Naive thymus-derived CD4-positive, alpha-beta T cell (primary cell): ENCODE measurements at regions not wholly inside any gene's neighbourhood (a gene's known extent, or its start where the extent isn't known, plus 50 kb on each side); places are given as distances from the start of the nearest gene placed in this dataset.

Source experiments
- ATAC-seq: fragments of 150-1000 bp; cut with Tn5 transposase; 2 replicates; pipeline ENCODE4 v1.10.0; 2021; ENCODE audit warnings: mild to moderate bottlenecking, moderate library complexity
- CTCF ChIA-PET: fragments of 350-600 bp; sonication (Branson Sonifier 250); formaldehyde crosslinking; loops from one replicate; lab custom pipeline; 2021; ENCODE audit warnings: antibody characterized with exemption; lab: Charles Lee
- POLR2A ChIA-PET: fragments of 350-600 bp; sonication (Branson Sonifier 250); formaldehyde crosslinking; loops from one replicate; lab custom pipeline; 2021; ENCODE audit warnings: antibody characterized with exemption, inconsistent platforms; lab: Charles Lee
- DNase-seq, 9 donors: peaks; one replicate each; pipeline versions ENCODE4 v3.0.0 to v3.0.0-alpha.2; 2020 to 2022; ENCODE audit warnings: mixed read lengths in 1 of 9
- H3K27ac ChIP-seq: one replicate; pipeline ENCODE4 v1.7.0; 2013; ENCODE audit warnings: mild to moderate bottlenecking, low read depth, low read length, moderate library complexity
- H3K27me3 ChIP-seq, 2 donors: one replicate each; pipeline ENCODE4 v1.7.0; 2013; ENCODE audit warnings: low read length in 2 of 2, mild to moderate bottlenecking in 2 of 2, moderate library complexity in 2 of 2; ENCODE audit not compliant: control insufficient read depth in 2 of 2, insufficient read depth in 2 of 2
- H3K36me3 ChIP-seq, 3 experiments: 1 replicate in 2 of 3; 2 replicates in 1 of 3; pipeline ENCODE4 v1.7.0; 2013; ENCODE audit warnings: low read length in 3 of 3, mild to moderate bottlenecking in 3 of 3, moderate library complexity in 1 of 3; ENCODE audit not compliant: insufficient read depth in 3 of 3, control insufficient read depth in 2 of 3
- H3K4me1 ChIP-seq, 2 donors: one replicate each; pipeline ENCODE4 v1.7.0; 2013; ENCODE audit warnings: low read length in 2 of 2, mild to moderate bottlenecking in 2 of 2, moderate library complexity in 1 of 2; ENCODE audit not compliant: control insufficient read depth in 2 of 2, insufficient read depth in 2 of 2
- H3K4me3 ChIP-seq: 2 replicates; pipeline ENCODE4 v1.7.0; 2013; ENCODE audit warnings: mild to moderate bottlenecking, low read length
- H3K9me3 ChIP-seq, 3 experiments: 1 replicate in 2 of 3; 2 replicates in 1 of 3; pipeline ENCODE4 v1.7.0; 2013; ENCODE audit warnings: low read length in 3 of 3; ENCODE audit not compliant: control insufficient read depth in 2 of 3
- H3K27ac Mint-ChIP-seq, 9 donors: one replicate each; pipeline ENCODE4 v1.8.0; 2020 to 2022; ENCODE audit warnings: mixed read lengths in 9 of 9, mild to moderate bottlenecking in 8 of 9, moderate library complexity in 5 of 9, inconsistent platforms in 2 of 9
- H3K27me3 Mint-ChIP-seq, 5 donors: one replicate each; pipeline ENCODE4 v1.8.0; 2021 to 2022; ENCODE audit warnings: mixed read lengths in 5 of 5, mild to moderate bottlenecking in 1 of 5
- H3K36me3 Mint-ChIP-seq, 5 donors: one replicate each; pipeline ENCODE4 v1.8.0; 2020 to 2022; ENCODE audit warnings: mixed read lengths in 5 of 5, mild to moderate bottlenecking in 3 of 5, inconsistent platforms in 1 of 5
- H3K4me1 Mint-ChIP-seq, 7 donors: one replicate each; pipeline ENCODE4 v1.8.0; 2020 to 2022; ENCODE audit warnings: mixed read lengths in 7 of 7, mild to moderate bottlenecking in 3 of 7, inconsistent platforms in 1 of 7
- H3K4me3 Mint-ChIP-seq, 10 donors: one replicate each; pipeline ENCODE4 v1.8.0; 2020 to 2022; ENCODE audit warnings: mild to moderate bottlenecking in 10 of 10, mixed read lengths in 10 of 10, moderate library complexity in 6 of 10, inconsistent platforms in 2 of 10
- H3K9me3 Mint-ChIP-seq, 11 donors: one replicate each; pipeline ENCODE4 v1.8.0; 2020 to 2022; ENCODE audit warnings: mixed read lengths in 11 of 11, mild to moderate bottlenecking in 4 of 11, inconsistent platforms in 1 of 11, moderate library complexity in 1 of 11
- intact Hi-C, 2 donors: fragments of 100-400 bp; cut with micrococcal nuclease; formaldehyde crosslinking; loops; one replicate each; pipeline ENCODE4 v1.15.1; 2023

GRCh38 chr4:141571362-141571761, 65.0 kb upstream of the IL15 start:
- Mint-ChIP-seq H3K4me3 (no peak overlapping the region), H3K9me3 (no peaks in the 10 kb centered on the region), H3K36me3 (no peaks in the 10 kb centered on the region), H3K27ac (peak overlapping the region in 1 of 9 donors; percentile 8), H3K4me1 (no peaks in the 10 kb centered on the region), H3K27me3 (peaks cover 0 to 5% (median 0%) of the 10 kb centered on the region in 5 donors)
- ChIA-PET CTCF (no interaction called here), POLR2A (no interaction called here)
- H3K36me3 ChIP-seq: no peaks in the 10 kb centered on the region
- intact Hi-C loops: no loop called here
- no peak for DNase-seq
- H3K27ac ChIP-seq: no peak overlapping the region
- no peaks in the 10 kb centered on the region for H3K9me3 ChIP-seq
- no peaks in the 10 kb centered on the region for H3K27me3 ChIP-seq
- H3K4me3 ChIP-seq: no peak overlapping the region
- no peaks in the 10 kb centered on the region for H3K4me1 ChIP-seq
- no peak for ATAC-seq

GRCh38 chr4:141571793-141572192, 64.6 kb upstream of the IL15 start:
- POLR2A ChIA-PET: no interaction called here
- intact Hi-C loops: no loop called here

DNA sequence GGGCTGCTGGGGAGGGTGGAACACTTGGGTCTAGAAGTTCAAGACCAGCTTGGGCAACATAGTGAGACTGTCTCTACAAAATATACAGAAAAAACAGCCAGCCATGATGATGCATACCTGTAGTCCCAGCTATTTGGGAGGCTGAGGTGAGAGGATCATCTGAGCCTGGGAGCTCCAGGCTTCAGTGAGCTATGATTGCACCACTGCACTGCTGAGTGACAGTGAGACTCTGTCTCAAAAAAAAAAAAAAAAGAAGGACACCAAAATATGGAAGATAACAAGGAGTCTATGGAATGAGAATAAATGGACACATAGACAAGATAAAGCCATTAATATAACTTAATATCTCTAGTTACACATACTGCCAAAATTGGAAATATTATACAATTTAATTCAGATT, 62.7 kb upstream of the IL15 start:
- H3K4me3 ChIP-seq: no peak overlapping the region
- no peaks in the 10 kb centered on the region for H3K4me1 ChIP-seq
- H3K36me3 ChIP-seq: no peaks in the 10 kb centered on the region
- H3K27me3 ChIP-seq: no peaks in the 10 kb centered on the region
- H3K9me3 ChIP-seq: no peaks in the 10 kb centered on the region
- Mint-ChIP-seq H3K36me3 (no peaks in the 10 kb centered on the region), H3K4me1 (no peaks in the 10 kb centered on the region), H3K9me3 (no peaks in the 10 kb centered on the region), H3K27me3 (no peaks in the 10 kb centered on the region), H3K4me3 (no peak overlapping the region), H3K27ac (no peak overlapping the region)
- ATAC-seq (no peak), DNase-seq (no peak)
- no peak overlapping the region for H3K27ac ChIP-seq
- CTCF ChIA-PET: no interaction called here
- POLR2A ChIA-PET: no interaction called here
- intact Hi-C loops: no loop called here

More at GRCh38 chr4:141571793-141572192, 64.6 kb upstream of the IL15 start:
- no peaks in the 10 kb centered on the region for H3K4me1 Mint-ChIP-seq
- Histone ChIP-seq H3K27ac (no peak overlapping the region), H3K36me3 (no peaks in the 10 kb centered on the region), H3K4me3 (no peak overlapping the region), H3K27me3 (no peaks in the 10 kb centered on the region), H3K9me3 (no peaks in the 10 kb centered on the region), H3K4me1 (no peaks in the 10 kb centered on the region)
- ATAC-seq: no peak
- H3K36me3 Mint-ChIP-seq: no peaks in the 10 kb centered on the region
- H3K4me3 Mint-ChIP-seq: no peak overlapping the region
- H3K9me3 Mint-ChIP-seq: no peaks in the 10 kb centered on the region
- DNase-seq: no peak
- peaks cover 0 to 5% (median 0%) of the 10 kb centered on the region in 5 donors for H3K27me3 Mint-ChIP-seq
- no peak overlapping the region for H3K27ac Mint-ChIP-seq
- CTCF ChIA-PET: no interaction called here

GRCh38 chr4:141575884-141576283, 60.5 kb upstream of the IL15 start:
- POLR2A ChIA-PET: no interaction called here
- Mint-ChIP-seq H3K36me3 (no peaks in the 10 kb centered on the region), H3K27ac (no peak overlapping the region), H3K4me1 (no peaks in the 10 kb centered on the region), H3K27me3 (peaks cover 0 to 6% (median 4%) of the 10 kb centered on the region in 5 donors), H3K4me3 (no peak overlapping the region), H3K9me3 (peaks cover 0 to 1% (median 0%) of the 10 kb centered on the region in 11 donors)
- Histone ChIP-seq H3K4me1 (no peaks in the 10 kb centered on the region), H3K9me3 (no peaks in the 10 kb centered on the region), H3K27me3 (no peaks in the 10 kb centered on the region), H3K4me3 (no peak overlapping the region), H3K27ac (no peak overlapping the region), H3K36me3 (no peaks in the 10 kb centered on the region)
- DNase-seq (no peak), ATAC-seq (no peak)
- CTCF ChIA-PET: no interaction called here
- intact Hi-C loops: no loop called here

DNA sequence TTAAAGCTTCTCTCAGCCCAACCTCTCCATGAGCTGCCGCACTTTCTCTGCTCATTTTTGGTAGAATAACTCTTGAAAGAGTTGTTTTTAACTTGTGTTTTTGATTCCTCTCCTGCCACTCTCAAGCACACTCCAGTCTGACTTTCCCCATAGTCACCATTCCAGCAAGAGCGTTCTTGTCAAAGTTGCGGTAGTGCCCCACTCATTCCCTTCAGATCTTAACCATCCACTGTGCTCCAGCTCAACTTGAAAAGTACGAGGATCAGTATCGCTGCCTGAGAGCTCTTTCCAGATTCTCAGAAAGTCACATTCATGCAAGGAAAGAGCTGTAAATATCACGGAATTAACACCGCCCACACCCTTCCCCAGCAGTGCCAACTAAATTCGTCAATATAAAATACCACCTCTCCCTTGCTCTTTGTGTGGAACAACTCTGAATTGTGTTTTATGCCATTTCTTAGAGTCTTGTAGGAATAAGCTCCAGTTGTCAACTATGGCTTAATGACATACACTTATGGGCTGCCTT, 59.7 kb upstream of the IL15 start:
- POLR2A ChIA-PET: no interaction called here
- no peaks in the 10 kb centered on the region for H3K27me3 ChIP-seq

GRCh38 chr4:141578451-141578850, 57.9 kb upstream of the IL15 start:
- no peak overlapping the region for H3K4me3 Mint-ChIP-seq
- Histone ChIP-seq H3K4me1 (no peaks in the 10 kb centered on the region), H3K4me3 (no peak overlapping the region), H3K27ac (no peak overlapping the region), H3K9me3 (no peaks in the 10 kb centered on the region), H3K27me3 (no peaks in the 10 kb centered on the region), H3K36me3 (no peaks in the 10 kb centered on the region)
- ATAC-seq (no peak), DNase-seq (no peak)
- ChIA-PET CTCF (no interaction called here), POLR2A (no interaction called here)
- H3K9me3 Mint-ChIP-seq: peaks cover 0 to 4% (median 0%) of the 10 kb centered on the region in 11 donors
- peaks cover 0 to 8% (median 4%) of the 10 kb centered on the region in 5 donors for H3K27me3 Mint-ChIP-seq
- intact Hi-C loops: no loop called here
- H3K27ac Mint-ChIP-seq: no peak overlapping the region
- H3K36me3 Mint-ChIP-seq: no peaks in the 10 kb centered on the region
- H3K4me1 Mint-ChIP-seq: no peaks in the 10 kb centered on the region

More for the DNA sequence above, 59.7 kb upstream of the IL15 start:
- no peak overlapping the region for H3K27ac ChIP-seq
- CTCF ChIA-PET: no interaction called here
- no peaks in the 10 kb centered on the region for H3K4me1 ChIP-seq
- Mint-ChIP-seq H3K9me3 (peaks cover 0 to 1% (median 0%) of the 10 kb centered on the region in 11 donors), H3K4me1 (no peaks in the 10 kb centered on the region), H3K27me3 (peaks cover 0 to 8% (median 4%) of the 10 kb centered on the region in 5 donors), H3K27ac (no peak overlapping the region), H3K36me3 (no peaks in the 10 kb centered on the region), H3K4me3 (no peak overlapping the region)
- no peaks in the 10 kb centered on the region for H3K9me3 ChIP-seq
- intact Hi-C loops: no loop called here
- DNase-seq (no peak), ATAC-seq (no peak)
- H3K4me3 ChIP-seq: no peak overlapping the region
- H3K36me3 ChIP-seq: no peaks in the 10 kb centered on the region

DNA sequence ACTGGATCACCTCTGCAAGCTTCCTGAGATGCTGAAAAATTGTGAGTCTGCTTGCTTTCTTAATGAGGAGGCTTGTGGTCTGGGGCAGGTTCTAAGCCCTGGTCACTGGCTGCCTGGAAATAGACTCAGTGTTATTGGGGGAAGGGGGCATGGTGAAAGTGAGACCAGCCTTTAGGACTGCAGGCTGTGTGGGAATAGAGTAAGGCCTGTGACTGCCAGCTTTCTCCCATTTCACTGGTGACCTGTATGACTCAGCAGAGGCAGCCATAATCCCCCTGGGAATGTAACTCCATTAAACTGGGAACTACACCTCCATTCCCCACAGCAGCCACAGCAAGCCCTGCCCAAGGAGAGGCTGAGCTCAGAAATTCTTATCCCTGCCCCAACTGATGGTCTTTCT, 55.9 kb upstream of the IL15 start:
- intact Hi-C loops: no loop called here
- Mint-ChIP-seq H3K36me3 (no peaks in the 10 kb centered on the region), H3K27ac (no peak overlapping the region), H3K4me1 (no peaks in the 10 kb centered on the region), H3K9me3 (peaks cover 0 to 11% (median 2%) of the 10 kb centered on the region in 11 donors), H3K4me3 (no peak overlapping the region), H3K27me3 (peaks cover 0 to 8% (median 4%) of the 10 kb centered on the region in 5 donors)
- no peak for DNase-seq
- no peaks in the 10 kb centered on the region for H3K36me3 ChIP-seq
- ChIA-PET POLR2A (no interaction called here), CTCF (interaction anchor here (0.5 kb wide), 1 partner anchor 18 kb away, joined by 3 read pairs; no protein-coding TSS in a partner anchor)
- H3K4me1 ChIP-seq: no peaks in the 10 kb centered on the region
- no peak overlapping the region for H3K4me3 ChIP-seq
- no peaks in the 10 kb centered on the region for H3K9me3 ChIP-seq
- no peaks in the 10 kb centered on the region for H3K27me3 ChIP-seq
- no peak for ATAC-seq
- no peak overlapping the region for H3K27ac ChIP-seq
